Ovary (tissue), 3 donors: ENCODE measurements at regions not wholly inside any gene's neighbourhood (a gene's known extent, or its start where the extent isn't known, plus 50 kb on each side); places are given as distances from the start of the nearest gene placed in this dataset.

Experiments used
- CTCF ChIP-seq, 3 donors: fragments of 450-650 bp in 2 of 3; fragments of 200-600 bp in 1 of 3; IDR thresholded peaks; one replicate each; pipeline versions ENCODE4 v1.5.1 to v1.8.0; 2016 to 2022; ENCODE audit warnings: antibody characterized with exemption in 3 of 3, mild to moderate bottlenecking in 1 of 3
- POLR2A ChIP-seq: fragments of 450-650 bp; IDR thresholded peaks from one replicate; pipeline ENCODE4 v1.6.1; 2017; ENCODE audit warnings: antibody characterized with exemption, mild to moderate bottlenecking, moderate library complexity
- donor health status: DM: no; HTN: no; CAD: no.

- no peak for TF ChIP-seq CTCF (IDR thresholded peaks at IDR 0.05)
- no peak for TF ChIP-seq POLR2A
Measured at GRCh38 chr12:91928501-91928900, 217.1 kb downstream of the BTG1 start.
